ENCODE measurements at regions not wholly inside any gene's neighbourhood (a gene's known extent, or its start where the extent isn't known, plus 50 kb on each side); places are given as distances from the start of the nearest gene placed in this dataset.

DNA sequence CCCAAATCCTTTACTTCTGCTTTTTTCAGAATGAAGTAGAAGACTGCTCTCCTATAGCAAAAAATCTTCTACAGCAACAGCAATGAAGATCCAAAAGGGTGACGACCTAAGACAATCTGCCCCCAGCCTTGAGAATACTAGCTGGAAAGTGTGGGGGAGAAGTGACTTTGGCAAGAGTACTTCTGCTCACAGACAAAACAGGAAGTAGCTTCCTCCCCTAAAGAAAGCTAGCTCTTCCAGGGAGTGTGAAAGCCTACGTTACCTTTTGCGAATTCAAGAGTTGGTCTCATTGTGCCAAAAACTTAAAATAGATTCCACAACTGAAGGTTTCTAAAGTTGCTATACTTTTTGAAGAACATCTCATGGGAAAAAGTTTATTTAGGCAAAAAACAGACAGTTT lies 1069.2 kb upstream of the CHAC2 start:
- H3K27ac ChIP-seq (ENCODE audit: low read depth), result no peak overlapping the region
- Mint-ChIP-seq H3K27ac (no peak overlapping the region), H3K4me3 (no peak overlapping the region), H3K27me3 (ENCODE audit: insufficient read depth, low read depth, poor library complexity) (no peaks in the 10 kb centered on the region), H3K4me1 (peaks cover 10% of the 10 kb centered on the region; the same call in 2 of the 3 replicates), H3K9me3 (no peaks in the 10 kb centered on the region), H3K36me3 (ENCODE audit: low read depth) (no peaks in the 10 kb centered on the region)
- no peaks in the 10 kb centered on the region for H3K36me3 ChIP-seq (ENCODE audit: insufficient read depth)
- H3F3A ChIP-seq (replicated peaks; ENCODE audit: low read depth), result no peaks in the 10 kb centered on the region
- no peaks in the 10 kb centered on the region for H3K79me2 ChIP-seq (replicated peaks; ENCODE audit: insufficient read depth)
- H3K27me3 ChIP-seq (ENCODE audit: insufficient read depth), result no peaks in the 10 kb centered on the region
- H3K4me2 ChIP-seq, result no peak overlapping the region
- H4K20me1 ChIP-seq (replicated peaks; ENCODE audit: insufficient read depth), result no peaks in the 10 kb centered on the region
- TF ChIP-seq POLR2AphosphoS5 (IDR thresholded peaks at IDR 0.05; ENCODE audit: low read depth) (no peak), JUNB (IDR thresholded peaks at IDR 0.05; ENCODE audit: unreplicated experiment) (no peak), EZH2phosphoT487 (IDR thresholded peaks at IDR 0.05; ENCODE audit: unreplicated experiment) (no peak), CREB1 (CRISPR knock-in tag; IDR thresholded peaks at IDR 0.05; ENCODE audit: low read depth) (no peak), ZNF331 (CRISPR knock-in tag; IDR thresholded peaks at IDR 0.05; ENCODE audit: low read depth) (no peak), EZH2 (IDR thresholded peaks at IDR 0.05; ENCODE audit: low read depth, unreplicated experiment) (no peak)
- TF ChIP-seq, protein P1, sequence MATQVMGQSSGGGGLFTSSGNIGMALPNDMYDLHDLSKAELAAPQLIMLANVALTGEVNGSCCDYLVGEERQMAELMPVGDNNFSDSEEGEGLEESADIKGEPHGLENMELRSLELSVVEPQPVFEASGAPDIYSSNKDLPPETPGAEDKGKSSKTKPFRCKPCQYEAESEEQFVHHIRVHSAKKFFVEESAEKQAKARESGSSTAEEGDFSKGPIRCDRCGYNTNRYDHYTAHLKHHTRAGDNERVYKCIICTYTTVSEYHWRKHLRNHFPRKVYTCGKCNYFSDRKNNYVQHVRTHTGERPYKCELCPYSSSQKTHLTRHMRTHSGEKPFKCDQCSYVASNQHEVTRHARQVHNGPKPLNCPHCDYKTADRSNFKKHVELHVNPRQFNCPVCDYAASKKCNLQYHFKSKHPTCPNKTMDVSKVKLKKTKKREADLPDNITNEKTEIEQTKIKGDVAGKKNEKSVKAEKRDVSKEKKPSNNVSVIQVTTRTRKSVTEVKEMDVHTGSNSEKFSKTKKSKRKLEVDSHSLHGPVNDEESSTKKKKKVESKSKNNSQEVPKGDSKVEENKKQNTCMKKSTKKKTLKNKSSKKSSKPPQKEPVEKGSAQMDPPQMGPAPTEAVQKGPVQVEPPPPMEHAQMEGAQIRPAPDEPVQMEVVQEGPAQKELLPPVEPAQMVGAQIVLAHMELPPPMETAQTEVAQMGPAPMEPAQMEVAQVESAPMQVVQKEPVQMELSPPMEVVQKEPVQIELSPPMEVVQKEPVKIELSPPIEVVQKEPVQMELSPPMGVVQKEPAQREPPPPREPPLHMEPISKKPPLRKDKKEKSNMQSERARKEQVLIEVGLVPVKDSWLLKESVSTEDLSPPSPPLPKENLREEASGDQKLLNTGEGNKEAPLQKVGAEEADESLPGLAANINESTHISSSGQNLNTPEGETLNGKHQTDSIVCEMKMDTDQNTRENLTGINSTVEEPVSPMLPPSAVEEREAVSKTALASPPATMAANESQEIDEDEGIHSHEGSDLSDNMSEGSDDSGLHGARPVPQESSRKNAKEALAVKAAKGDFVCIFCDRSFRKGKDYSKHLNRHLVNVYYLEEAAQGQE (IDR thresholded peaks at IDR 0.05; ENCODE audit: unreplicated experiment), result no peak
- TF ChIP-seq, protein P2, sequence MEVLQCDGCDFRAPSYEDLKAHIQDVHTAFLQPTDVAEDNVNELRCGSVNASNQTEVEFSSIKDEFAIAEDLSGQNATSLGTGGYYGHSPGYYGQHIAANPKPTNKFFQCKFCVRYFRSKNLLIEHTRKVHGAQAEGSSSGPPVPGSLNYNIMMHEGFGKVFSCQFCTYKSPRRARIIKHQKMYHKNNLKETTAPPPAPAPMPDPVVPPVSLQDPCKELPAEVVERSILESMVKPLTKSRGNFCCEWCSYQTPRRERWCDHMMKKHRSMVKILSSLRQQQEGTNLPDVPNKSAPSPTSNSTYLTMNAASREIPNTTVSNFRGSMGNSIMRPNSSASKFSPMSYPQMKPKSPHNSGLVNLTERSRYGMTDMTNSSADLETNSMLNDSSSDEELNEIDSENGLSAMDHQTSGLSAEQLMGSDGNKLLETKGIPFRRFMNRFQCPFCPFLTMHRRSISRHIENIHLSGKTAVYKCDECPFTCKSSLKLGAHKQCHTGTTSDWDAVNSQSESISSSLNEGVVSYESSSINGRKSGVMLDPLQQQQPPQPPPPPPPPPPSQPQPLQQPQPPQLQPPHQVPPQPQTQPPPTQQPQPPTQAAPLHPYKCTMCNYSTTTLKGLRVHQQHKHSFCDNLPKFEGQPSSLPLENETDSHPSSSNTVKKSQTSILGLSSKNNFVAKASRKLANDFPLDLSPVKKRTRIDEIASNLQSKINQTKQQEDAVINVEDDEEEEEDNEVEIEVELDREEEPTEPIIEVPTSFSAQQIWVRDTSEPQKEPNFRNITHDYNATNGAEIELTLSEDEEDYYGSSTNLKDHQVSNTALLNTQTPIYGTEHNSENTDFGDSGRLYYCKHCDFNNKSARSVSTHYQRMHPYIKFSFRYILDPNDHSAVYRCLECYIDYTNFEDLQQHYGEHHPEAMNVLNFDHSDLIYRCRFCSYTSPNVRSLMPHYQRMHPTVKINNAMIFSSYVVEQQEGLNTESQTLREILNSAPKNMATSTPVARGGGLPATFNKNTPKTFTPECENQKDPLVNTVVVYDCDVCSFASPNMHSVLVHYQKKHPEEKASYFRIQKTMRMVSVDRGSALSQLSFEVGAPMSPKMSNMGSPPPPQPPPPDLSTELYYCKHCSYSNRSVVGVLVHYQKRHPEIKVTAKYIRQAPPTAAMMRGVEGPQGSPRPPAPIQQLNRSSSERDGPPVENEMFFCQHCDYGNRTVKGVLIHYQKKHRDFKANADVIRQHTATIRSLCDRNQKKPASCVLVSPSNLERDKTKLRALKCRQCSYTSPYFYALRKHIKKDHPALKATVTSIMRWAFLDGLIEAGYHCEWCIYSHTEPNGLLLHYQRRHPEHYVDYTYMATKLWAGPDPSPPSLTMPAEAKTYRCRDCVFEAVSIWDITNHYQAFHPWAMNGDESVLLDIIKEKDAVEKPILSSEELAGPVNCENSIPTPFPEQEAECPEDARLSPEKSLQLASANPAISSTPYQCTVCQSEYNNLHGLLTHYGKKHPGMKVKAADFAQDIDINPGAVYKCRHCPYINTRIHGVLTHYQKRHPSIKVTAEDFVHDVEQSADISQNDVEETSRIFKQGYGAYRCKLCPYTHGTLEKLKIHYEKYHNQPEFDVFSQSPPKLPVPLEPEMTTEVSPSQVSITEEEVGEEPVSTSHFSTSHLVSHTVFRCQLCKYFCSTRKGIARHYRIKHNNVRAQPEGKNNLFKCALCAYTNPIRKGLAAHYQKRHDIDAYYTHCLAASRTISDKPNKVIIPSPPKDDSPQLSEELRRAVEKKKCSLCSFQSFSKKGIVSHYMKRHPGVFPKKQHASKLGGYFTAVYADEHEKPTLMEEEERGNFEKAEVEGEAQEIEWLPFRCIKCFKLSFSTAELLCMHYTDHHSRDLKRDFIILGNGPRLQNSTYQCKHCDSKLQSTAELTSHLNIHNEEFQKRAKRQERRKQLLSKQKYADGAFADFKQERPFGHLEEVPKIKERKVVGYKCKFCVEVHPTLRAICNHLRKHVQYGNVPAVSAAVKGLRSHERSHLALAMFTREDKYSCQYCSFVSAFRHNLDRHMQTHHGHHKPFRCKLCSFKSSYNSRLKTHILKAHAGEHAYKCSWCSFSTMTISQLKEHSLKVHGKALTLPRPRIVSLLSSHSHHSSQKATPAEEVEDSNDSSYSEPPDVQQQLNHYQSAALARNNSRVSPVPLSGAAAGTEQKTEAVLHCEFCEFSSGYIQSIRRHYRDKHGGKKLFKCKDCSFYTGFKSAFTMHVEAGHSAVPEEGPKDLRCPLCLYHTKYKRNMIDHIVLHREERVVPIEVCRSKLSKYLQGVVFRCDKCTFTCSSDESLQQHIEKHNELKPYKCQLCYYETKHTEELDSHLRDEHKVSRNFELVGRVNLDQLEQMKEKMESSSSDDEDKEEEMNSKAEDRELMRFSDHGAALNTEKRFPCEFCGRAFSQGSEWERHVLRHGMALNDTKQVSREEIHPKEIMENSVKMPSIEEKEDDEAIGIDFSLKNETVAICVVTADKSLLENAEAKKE (CRISPR knock-in tag; IDR thresholded peaks at IDR 0.05), result no peak
- TF ChIP-seq, protein P3, sequence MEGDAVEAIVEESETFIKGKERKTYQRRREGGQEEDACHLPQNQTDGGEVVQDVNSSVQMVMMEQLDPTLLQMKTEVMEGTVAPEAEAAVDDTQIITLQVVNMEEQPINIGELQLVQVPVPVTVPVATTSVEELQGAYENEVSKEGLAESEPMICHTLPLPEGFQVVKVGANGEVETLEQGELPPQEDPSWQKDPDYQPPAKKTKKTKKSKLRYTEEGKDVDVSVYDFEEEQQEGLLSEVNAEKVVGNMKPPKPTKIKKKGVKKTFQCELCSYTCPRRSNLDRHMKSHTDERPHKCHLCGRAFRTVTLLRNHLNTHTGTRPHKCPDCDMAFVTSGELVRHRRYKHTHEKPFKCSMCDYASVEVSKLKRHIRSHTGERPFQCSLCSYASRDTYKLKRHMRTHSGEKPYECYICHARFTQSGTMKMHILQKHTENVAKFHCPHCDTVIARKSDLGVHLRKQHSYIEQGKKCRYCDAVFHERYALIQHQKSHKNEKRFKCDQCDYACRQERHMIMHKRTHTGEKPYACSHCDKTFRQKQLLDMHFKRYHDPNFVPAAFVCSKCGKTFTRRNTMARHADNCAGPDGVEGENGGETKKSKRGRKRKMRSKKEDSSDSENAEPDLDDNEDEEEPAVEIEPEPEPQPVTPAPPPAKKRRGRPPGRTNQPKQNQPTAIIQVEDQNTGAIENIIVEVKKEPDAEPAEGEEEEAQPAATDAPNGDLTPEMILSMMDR (conservative IDR thresholded peaks at IDR 0.05; ENCODE audit: low read depth in 2 of 2), result no peak
- no peak overlapping the region for H3K4me3 ChIP-seq
- no peak for ATAC-seq
- H2AFZ ChIP-seq, result peak overlapping the region; percentile 57; the same call in 1 of the 2 replicates
- peaks cover 4% of the 10 kb centered on the region; the same call in 1 of the 2 replicates for H3K9me2 ChIP-seq (ENCODE audit: insufficient read depth)
- H3K4me1 ChIP-seq (ENCODE audit: insufficient read depth), result peaks cover 8% of the 10 kb centered on the region; the same call in 1 of the 2 replicates
- no peak for DNase-seq (ENCODE audit: low spot score)

Measured in GM23338 (cell line).